ENCODE measurements at regions not wholly inside any gene's neighbourhood (a gene's known extent, or its start where the extent isn't known, plus 50 kb on each side); places are given as distances from the start of the nearest gene placed in this dataset.

GRCh38 chr4:123305736-123306135 lies 90.9 kb upstream of the SPRY1 start:
- H3K27ac Mint-ChIP-seq = no peak overlapping the region
- DNase-seq (no peak), ATAC-seq (no peak)

DNA sequence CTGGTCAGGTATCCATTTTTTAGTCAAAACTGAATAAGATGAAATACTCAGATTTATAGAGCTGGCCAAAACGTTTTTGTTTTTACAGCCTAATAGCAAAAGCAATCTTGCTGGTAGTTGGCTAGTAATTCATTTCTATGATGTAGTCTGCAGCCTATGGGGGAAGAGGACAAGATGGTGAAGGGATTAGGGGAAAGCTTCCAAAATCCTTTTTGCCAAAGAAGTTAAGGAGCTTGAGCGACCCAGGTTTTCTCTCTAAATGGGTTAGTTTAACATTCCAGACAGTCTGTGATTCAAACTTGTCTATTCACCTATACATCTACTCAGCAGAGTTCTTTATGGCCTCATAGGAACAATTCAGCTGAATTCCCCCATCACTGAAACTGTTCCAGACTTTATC lies 89.8 kb upstream of the SPRY1 start:
- Mint-ChIP-seq H3K27me3 (no peaks in the 10 kb centered on the region), H3K4me3 (no peak overlapping the region), H3K27ac (no peak overlapping the region), H3K9me3 (no peaks in the 10 kb centered on the region), H3K4me1 (peaks cover 9% of the 10 kb centered on the region)
- DNase-seq (no peak), ATAC-seq (no peak)

More at GRCh38 chr4:123305736-123306135, 90.9 kb upstream of the SPRY1 start:
- Mint-ChIP-seq H3K9me3 (no peaks in the 10 kb centered on the region), H3K27me3 (no peaks in the 10 kb centered on the region), H3K4me3 (no peak overlapping the region), H3K4me1 (peaks cover 9% of the 10 kb centered on the region)

DNA sequence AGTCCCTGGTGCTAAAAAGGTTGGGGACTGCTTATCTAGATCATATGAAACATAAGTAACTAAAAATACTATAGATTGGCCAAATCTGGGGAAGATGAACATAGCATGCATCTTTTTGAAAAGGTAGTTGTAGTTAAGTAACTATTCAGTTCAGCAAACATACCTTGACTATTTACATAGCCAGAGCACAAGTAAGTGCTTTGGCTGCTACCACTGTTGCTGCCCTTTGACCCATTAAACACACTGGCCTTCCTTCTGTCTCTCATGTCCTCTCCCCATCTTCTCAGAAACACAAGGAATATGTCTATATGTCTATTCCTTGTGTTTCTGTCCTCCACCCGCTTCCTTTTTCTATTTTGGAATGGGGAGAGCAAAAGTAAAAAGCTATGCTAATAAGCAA lies 87.9 kb upstream of the SPRY1 start:
- no peaks in the 10 kb centered on the region for H3K27me3 Mint-ChIP-seq
- H3K9me3 Mint-ChIP-seq = no peaks in the 10 kb centered on the region
- H3K4me3 Mint-ChIP-seq = no peak overlapping the region
- peaks cover 9% of the 10 kb centered on the region for H3K4me1 Mint-ChIP-seq
- ATAC-seq = no peak
- DNase-seq = no peak
- H3K27ac Mint-ChIP-seq = no peak overlapping the region

- ATAC-seq (no peak), DNase-seq (no peak)
- H3K27me3 Mint-ChIP-seq = no peaks in the 10 kb centered on the region
- no peak overlapping the region for H3K4me3 Mint-ChIP-seq
- no peaks in the 10 kb centered on the region for H3K4me1 Mint-ChIP-seq
- H3K9me3 Mint-ChIP-seq = no peaks in the 10 kb centered on the region
- H3K27ac Mint-ChIP-seq = no peak overlapping the region
These were observed 84.5 kb upstream of the SPRY1 start for GRCh38 chr4:123312116-123312515.

DNA sequence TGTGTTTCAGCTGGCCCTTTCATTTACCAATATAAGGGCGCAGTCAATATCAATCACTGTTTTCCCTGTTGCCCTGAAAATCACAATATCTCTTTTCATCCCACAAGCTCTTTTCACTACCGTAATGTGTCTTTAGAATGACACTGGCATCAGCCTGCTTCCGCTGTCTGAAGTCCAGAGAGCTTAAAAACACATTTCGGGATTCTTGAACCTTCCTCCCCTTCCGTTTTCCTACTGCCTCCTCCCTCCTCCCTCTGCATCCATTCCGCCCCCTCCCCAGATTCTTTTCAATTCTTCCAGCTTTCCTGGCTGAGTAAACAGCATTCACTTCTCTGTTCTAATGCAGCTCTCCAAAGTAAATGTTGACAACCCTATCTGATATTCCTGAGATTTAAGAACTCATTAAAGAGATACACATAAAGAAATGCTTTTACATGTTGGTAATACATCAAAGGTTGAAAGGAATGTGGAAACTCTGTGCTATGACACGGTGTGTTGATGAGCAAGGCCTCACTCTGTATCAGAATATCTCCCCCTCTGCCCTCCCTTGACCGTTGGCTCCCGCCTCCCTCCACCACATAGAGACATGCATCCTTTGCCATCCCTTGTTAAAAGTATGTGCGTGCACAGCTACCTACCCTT lies 83.5 kb upstream of the SPRY1 start:
- Mint-ChIP-seq H3K4me1 (no peaks in the 10 kb centered on the region), H3K27me3 (no peaks in the 10 kb centered on the region), H3K4me3 (no peak overlapping the region), H3K27ac (no peak overlapping the region), H3K9me3 (peaks cover 7 to 9% of the 10 kb centered on the region in 2 donors)
- DNase-seq (no peak), ATAC-seq (no peak)

DNA sequence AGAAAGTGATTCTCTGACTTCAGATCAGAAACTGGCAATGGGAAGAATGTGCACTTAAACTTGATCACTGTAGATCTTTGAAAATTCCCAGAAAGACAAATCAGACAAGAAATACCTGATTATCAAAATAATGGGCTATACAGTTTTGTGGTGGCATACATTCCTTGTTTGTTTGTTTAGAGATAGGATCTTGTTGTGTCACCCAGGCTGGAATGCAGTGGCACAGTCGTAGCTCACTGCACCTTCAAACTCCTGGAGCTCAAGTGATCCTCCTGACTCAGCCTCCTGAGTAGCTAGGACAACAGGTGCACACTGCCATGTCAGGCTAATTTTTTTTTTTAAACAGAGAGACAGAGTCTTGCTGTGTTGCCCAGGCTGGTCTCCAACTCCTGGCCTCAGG lies 81.0 kb upstream of the SPRY1 start:
- H3K27ac Mint-ChIP-seq = no peak overlapping the region

DNA sequence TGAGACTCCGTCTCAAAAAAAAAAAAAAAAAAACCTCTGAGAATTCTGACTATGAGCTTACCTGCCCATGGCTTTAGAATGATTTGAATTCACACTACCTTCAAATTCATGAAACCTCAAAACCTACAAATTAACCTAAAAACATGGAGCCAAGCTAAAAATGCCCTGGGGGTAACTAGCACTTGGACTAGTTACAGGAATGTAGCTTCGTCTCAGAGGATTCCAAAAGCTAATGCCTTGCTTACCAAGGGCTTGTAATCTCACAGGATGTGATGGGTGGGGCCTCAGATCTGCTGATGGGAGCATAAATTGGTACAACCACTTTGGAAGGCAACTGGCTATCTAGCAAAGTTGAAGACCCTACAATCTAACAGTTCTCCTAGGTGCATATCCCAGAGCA lies 79.4 kb upstream of the SPRY1 start:
- Mint-ChIP-seq H3K27ac (no peak overlapping the region), H3K4me1 (no peaks in the 10 kb centered on the region), H3K27me3 (no peaks in the 10 kb centered on the region), H3K4me3 (no peak overlapping the region), H3K9me3 (peaks cover 33 to 34% of the 10 kb centered on the region in 2 donors)
- no peak for ATAC-seq
- DNase-seq = no peak

More for the DNA sequence above, 81.0 kb upstream of the SPRY1 start:
- Mint-ChIP-seq H3K4me3 (no peak overlapping the region), H3K9me3 (peaks cover 21% of the 10 kb centered on the region in 2 donors), H3K27me3 (no peaks in the 10 kb centered on the region), H3K4me1 (no peaks in the 10 kb centered on the region)
- DNase-seq (no peak), ATAC-seq (no peak)

DNA sequence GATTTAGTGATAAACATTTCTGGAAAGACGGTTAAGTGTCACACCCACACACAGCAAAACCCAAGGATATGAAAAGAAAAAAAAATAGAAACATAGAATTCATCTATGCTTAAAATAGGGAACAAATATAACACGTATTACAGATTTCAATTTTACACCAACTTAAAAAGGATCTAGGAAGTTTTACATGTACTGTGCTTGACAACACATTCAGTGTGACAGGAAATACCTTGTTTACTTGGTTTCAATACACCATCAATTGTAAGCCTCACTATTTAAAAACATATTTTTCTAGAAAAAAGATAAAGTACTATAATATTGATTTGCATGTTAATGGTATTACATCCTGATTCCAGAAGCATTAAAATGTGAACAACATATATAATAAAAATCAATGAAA lies 77.0 kb upstream of the SPRY1 start:
- H3K27me3 Mint-ChIP-seq = no peaks in the 10 kb centered on the region

GRCh38 chr4:123323998-123324397 lies 72.6 kb upstream of the SPRY1 start:
- Mint-ChIP-seq H3K4me1 (peaks cover 4% of the 10 kb centered on the region), H3K9me3 (peaks cover 43 to 56% of the 10 kb centered on the region in 2 donors), H3K4me3 (no peak overlapping the region), H3K27me3 (no peaks in the 10 kb centered on the region), H3K27ac (no peak overlapping the region)
- DNase-seq (no peak), ATAC-seq (no peak)

More for the DNA sequence above, 77.0 kb upstream of the SPRY1 start:
- Mint-ChIP-seq H3K4me3 (no peak overlapping the region), H3K27ac (no peak overlapping the region), H3K4me1 (no peaks in the 10 kb centered on the region), H3K9me3 (peaks cover 46 to 52% of the 10 kb centered on the region in 2 donors)
- DNase-seq = no peak
- ATAC-seq = no peak

GRCh38 chr4:123325241-123325681 lies 71.3 kb upstream of the SPRY1 start:
- ATAC-seq (no peak), DNase-seq (no peak)
- no peak overlapping the region for H3K27ac Mint-ChIP-seq
- peaks cover 4% of the 10 kb centered on the region for H3K4me1 Mint-ChIP-seq
- H3K4me3 Mint-ChIP-seq = no peak overlapping the region
- H3K27me3 Mint-ChIP-seq = no peaks in the 10 kb centered on the region
- peaks cover 34 to 58% of the 10 kb centered on the region in 2 donors for H3K9me3 Mint-ChIP-seq

DNA sequence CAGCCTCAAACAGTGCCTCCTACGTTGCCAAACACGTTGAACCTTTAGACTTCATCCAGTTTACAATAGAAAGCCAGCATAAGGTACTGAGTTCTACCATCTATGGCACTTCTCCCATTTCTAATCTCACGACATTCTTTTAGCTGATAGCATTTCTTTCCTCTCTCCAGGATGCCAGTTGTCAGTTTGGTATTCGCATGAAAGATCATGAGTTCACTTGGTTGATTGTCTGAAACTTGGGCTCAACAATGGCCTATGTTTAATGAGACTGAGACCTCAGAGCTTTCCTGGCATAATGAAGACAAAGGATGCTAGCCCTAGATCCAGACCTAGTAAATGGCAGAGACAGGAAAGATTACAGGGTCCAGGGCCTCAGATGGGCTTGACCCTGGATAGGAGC lies 69.2 kb upstream of the SPRY1 start:
- H3K4me1 Mint-ChIP-seq = peaks cover 4% of the 10 kb centered on the region
- H3K27me3 Mint-ChIP-seq = no peaks in the 10 kb centered on the region
- H3K4me3 Mint-ChIP-seq = no peak overlapping the region
- ATAC-seq (no peak), DNase-seq (no peak)
- H3K9me3 Mint-ChIP-seq = peaks cover 20 to 57% of the 10 kb centered on the region in 2 donors
- H3K27ac Mint-ChIP-seq = no peak overlapping the region

DNA sequence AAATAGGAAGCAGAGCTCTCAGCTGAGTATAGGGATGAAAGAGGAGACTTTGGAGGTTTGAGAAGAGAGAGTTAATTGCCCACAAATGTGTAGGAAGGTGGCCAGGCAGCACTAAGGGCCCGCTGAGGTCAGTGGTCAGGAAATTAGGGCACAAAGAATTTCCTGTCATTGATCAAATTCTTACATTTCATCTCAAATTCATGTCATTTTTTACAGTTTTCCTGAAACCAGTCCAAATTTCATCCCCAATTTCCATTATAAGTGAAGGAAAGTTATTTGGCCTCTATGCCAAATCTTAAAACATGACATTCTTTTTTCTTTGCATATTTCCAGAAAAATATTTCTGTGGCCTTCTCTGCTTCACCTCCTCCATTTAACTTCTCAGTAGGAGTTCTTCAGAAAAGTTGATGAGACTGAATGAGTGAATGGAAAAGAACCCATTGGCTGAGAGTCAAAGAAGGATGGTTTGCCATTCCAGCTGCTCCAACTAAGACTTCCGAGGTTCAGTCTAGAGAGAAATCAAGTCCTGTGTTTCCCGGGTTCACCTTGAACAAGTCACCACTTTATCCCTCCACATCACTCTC lies 68.7 kb upstream of the SPRY1 start:
- no peak for ATAC-seq
- DNase-seq = no peak
- Mint-ChIP-seq H3K9me3 (peaks cover 17 to 56% of the 10 kb centered on the region in 2 donors), H3K27me3 (no peaks in the 10 kb centered on the region), H3K4me3 (no peak overlapping the region), H3K4me1 (peaks cover 4% of the 10 kb centered on the region), H3K27ac (no peak overlapping the region)

GRCh38 chr4:123338715-123339114 lies 57.9 kb upstream of the SPRY1 start:
- no peaks in the 10 kb centered on the region for H3K4me1 Mint-ChIP-seq
- ATAC-seq = no peak
- peaks cover 5 to 11% of the 10 kb centered on the region in 2 donors for H3K9me3 Mint-ChIP-seq
- H3K27ac Mint-ChIP-seq = no peak overlapping the region
- DNase-seq = no peak
- peaks cover 21% of the 10 kb centered on the region for H3K27me3 Mint-ChIP-seq
- no peak overlapping the region for H3K4me3 Mint-ChIP-seq

- H3K4me3 Mint-ChIP-seq = no peak overlapping the region
- peaks cover 5 to 9% of the 10 kb centered on the region in 2 donors for H3K9me3 Mint-ChIP-seq
- peaks cover 19% of the 10 kb centered on the region for H3K27me3 Mint-ChIP-seq
- no peak overlapping the region for H3K27ac Mint-ChIP-seq
- DNase-seq (no peak), ATAC-seq (no peak)
- no peaks in the 10 kb centered on the region for H3K4me1 Mint-ChIP-seq
These were observed 56.9 kb upstream of the SPRY1 start for GRCh38 chr4:123339507-123340380.

DNA sequence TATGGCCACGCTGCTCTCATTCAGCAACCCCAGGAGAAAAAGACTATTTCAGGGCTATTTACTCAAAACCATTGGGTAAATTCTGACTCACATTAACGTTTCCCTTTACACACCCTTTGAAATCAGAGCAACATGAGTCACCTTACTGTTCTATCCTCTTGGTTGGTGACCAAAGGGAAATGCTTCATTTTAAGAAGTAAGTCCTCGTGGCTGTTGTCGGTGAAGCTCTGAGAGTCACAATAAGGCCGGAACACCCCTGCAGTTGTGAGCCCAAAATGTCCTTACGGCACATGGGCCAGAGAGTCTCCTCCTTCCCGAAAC lies 56.3 kb upstream of the SPRY1 start:
- peaks cover 1 to 5% of the 10 kb centered on the region in 2 donors for H3K9me3 Mint-ChIP-seq
- no peak for DNase-seq
- no peak overlapping the region for H3K27ac Mint-ChIP-seq
- H3K27me3 Mint-ChIP-seq = peaks cover 15% of the 10 kb centered on the region
- no peak for ATAC-seq
- H3K4me1 Mint-ChIP-seq = no peaks in the 10 kb centered on the region
- no peak overlapping the region for H3K4me3 Mint-ChIP-seq

GRCh38 chr4:123342498-123342897 lies 54.1 kb upstream of the SPRY1 start:
- ATAC-seq (no peak), DNase-seq (no peak)
- peaks cover 15% of the 10 kb centered on the region for H3K27me3 Mint-ChIP-seq
- no peaks in the 10 kb centered on the region for H3K9me3 Mint-ChIP-seq
- H3K4me3 Mint-ChIP-seq = no peak overlapping the region
- H3K27ac Mint-ChIP-seq = no peak overlapping the region
- H3K4me1 Mint-ChIP-seq = no peaks in the 10 kb centered on the region
